Stimulated activated CD4-positive, alpha-beta T cell treated with anti-CD3 and anti-CD28 coated beads, Interleukin-12 subunit alpha, Interleukin-12 subunit beta, amount 100 ng/mL, for 48 hours (primary cell): ENCODE measurements at regions not wholly inside any gene's neighbourhood (a gene's known extent, or its start where the extent isn't known, plus 50 kb on each side); places are given as distances from the start of the nearest gene placed in this dataset.

Experiments
- DNase-seq, 3 donors: peaks; one replicate each; pipeline ENCODE4 v3.0.0-alpha.2; 2020; ENCODE audit warnings: low read depth in 2 of 3, low spot score in 1 of 3

DNA sequence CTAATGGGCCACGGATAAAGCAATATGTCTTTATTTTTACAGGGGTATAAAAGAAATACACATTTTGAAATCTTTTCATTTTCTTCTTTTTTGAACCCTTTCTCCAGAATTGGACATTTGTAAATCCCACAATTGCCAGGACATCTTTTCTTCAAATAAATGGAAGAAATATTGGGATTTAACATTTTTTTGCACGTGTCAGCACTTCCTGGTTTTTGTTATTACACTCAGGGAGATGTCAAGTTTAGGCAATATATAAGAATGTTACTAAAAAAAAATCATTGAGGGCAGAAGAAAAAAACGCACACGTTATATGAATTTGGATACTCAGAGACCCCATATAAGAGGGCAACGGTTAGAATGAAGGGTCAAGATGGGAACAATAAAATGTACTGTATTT, 78.3 kb upstream of the TMCO5A start:
- DNase-seq = no peak

DNA sequence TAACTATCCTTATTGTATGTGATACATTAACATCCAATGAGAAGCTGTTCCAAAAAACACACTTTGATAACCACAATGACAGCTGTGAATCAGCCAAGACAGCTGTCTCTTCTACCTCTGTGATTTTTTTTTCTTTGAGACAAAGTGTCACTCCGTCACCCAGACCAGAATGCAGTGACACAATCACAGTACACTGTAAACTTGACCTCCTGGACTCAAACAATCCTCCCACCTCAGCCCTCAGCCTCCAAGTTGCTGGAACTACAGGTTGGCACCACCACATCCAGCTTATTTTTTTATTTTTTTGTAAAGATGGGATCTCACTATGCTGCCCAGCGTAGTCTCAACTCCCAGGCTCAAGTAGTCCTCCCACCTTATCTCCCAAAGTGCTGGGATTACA, 73.5 kb upstream of the TMCO5A start:
- DNase-seq = no peak

DNA sequence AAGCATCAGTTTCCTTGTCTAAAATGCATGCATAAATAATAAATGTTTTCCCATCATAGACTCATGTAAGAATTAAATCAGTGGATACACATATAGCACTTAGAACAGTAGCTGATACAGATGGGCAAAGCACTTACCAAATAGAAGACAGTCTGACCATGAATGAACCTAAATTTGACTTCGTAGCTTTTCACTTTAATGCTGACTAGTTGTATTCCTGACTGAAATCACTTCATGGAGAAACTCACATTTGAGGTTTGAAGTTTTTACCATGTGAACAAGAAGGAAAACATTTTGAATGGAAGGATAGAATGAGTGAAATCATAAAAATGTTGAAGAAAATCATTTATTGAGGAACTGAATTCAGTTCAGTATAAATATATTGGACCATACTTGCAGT, 68.8 kb upstream of the TMCO5A start:
- DNase-seq = no peak

DNA sequence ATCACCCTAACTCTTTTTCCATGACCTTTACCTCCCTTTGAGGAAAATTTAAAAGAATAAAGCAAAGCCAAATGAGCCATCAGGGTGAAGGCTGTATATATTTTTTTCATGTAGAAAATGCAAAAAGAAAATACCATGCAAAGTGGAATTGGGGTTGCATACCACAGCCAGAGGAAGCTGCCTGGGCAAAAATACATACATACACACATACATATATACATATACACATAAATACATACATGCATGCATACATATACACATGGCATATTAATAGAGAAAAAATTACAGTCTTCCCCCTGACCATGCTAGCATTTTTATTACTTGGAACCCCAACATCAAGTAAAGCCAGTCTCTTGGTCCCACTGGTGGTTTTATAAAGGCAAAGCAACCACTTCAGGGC, 63.7 kb upstream of the TMCO5A start:
- no peak for DNase-seq

DNA sequence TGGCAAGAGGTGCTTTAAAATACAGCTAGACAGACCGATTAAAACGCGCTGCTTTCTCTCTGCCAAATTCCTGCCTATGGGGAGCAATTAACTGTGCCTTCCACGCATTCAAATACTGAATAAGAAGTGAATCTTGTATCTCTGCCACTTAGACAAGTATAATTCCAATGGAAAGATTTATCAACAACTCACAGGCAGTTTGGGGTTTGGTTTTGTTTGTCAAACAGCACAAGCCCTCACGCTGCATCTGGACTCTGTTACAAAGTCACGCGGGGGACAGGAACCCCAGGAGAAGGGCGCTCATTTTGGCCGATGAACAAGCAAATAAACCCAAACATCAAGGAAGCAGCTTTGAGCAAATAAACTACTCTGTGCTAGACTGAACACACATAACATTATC, 61.8 kb upstream of the TMCO5A start:
- DNase-seq = no peak

DNA sequence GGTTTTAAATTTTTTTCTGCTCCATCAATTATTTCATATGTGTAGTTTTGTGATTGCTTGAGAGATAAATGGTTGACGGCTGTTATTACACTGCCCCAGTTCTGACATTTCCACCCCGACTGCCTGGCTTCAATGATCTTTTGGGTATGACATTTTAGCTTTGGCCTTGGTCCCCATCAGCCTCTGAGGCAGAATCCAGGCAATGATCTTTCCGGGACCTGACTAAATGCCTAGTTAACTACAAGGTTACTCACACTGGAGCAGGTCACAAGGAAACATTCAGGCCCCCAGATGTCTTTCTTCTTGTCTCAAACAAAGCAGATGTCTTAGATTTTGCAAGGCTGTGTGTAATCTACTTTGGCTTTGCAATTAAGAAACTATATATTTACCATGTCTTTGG, 61.1 kb upstream of the TMCO5A start:
- no peak for DNase-seq

DNA sequence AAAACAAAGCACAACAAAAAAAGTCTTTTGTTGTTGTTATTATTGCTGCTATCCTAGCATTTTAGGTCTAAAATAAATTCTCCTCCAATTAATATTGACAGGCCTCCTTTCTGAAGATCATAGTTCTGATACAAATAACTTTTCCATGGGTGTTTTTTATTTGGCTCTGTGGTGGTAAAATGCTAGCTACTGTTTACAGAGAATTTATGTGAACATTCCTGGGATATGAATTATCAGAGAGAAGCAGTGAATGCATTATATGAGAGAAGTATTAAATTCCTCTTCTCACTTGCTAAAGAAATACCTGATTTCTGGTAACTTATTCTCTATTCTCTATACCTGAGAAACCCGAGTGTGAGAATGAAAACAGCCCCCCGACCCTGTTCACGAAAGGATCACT, 57.5 kb upstream of the TMCO5A start:
- no peak for DNase-seq

DNA sequence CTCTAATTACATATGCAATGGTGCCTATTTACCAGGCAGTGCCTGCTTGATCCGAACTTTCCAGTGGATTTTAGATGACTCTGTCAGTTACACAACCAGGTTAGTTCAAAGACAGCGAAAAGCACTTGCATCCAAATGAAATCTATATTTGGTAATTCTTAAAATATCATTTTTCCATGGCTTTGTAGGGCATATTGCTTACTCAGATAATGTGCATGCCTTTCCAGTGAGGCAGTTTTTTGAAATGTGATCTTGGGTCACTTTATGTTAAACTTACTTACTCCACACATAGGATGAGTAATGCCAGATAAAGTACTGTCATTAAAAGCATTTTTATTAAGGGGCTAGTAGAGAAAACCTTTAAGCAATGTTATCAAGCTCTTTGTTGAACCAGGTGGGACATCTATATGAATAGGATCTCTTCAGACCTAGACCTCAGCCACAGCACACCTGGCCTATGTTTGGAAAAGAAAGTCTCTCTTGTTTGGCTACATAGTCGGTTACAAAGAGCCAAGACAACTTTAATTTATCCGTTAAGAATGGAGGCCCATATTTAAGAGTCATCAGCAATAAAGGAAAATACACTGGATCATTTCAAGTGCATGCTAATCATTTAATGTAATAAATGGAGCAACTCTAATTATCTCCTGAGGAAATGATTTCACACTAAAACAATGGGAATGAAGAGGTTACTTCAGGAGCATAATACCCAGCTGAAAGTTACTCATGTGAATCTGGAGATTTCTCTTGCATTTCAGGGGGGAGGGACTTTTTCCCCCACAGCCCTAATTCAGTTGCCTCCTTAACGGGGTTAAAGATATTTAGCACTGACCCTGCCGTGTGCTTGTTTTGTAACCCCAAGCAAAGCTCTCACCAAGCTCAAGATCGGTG, 56.3 kb upstream of the TMCO5A start:
- no peak for DNase-seq

DNA sequence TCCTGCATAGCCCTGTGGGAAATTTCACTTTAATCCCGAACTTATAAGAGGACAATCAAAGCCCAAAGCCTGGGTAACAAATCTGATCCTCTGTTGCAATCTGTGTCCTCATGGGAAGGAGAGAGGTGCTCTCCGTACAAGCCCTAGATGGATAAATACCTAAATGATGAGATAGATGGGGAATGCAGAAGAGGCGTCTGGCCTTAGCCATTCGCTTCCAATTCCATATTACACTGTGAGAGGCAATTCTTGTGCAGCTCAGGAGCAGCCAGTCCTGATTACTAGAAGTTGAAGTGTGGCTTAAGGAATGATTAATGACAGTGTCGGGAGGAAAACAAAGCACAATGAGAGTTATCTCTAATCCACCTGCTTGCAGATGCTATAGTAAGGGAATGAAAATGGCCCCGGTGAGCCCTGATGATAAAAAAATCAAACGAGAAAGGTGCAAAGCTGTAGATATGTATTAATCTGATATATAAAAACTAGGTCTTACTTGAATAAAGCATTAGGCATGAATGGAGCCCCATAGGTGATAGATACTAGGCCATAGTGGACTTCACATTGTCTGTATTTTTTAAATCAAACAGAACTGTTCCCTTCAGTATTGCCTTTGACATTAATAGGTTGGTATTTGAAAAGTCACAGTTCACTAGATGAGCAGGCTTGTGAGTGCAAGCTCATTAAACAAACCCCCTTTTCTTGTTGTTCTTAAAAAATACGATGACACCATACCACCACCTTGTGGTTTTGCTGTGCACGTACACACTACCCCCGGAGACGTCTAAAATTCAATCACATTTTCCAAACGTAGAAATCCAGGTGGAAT, 54.2 kb upstream of the TMCO5A start:
- DNase-seq = peak in 1 of 3 donors; percentile 0

DNA sequence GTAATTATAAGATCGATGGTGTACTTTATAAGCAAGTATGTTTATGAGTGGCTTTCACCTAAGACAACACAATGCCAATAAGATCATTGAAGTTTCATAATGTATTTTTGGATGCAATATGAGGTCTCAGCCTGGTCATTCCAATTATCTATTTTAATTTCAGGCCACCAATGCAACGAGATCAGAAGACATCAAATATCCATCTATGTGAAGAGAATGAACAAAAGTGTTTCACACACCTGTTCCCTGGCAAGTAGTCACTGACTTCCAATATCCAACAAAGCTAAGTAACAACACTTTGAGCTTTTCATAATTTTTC, 53.6 kb upstream of the TMCO5A start:
- DNase-seq = no peak

DNA sequence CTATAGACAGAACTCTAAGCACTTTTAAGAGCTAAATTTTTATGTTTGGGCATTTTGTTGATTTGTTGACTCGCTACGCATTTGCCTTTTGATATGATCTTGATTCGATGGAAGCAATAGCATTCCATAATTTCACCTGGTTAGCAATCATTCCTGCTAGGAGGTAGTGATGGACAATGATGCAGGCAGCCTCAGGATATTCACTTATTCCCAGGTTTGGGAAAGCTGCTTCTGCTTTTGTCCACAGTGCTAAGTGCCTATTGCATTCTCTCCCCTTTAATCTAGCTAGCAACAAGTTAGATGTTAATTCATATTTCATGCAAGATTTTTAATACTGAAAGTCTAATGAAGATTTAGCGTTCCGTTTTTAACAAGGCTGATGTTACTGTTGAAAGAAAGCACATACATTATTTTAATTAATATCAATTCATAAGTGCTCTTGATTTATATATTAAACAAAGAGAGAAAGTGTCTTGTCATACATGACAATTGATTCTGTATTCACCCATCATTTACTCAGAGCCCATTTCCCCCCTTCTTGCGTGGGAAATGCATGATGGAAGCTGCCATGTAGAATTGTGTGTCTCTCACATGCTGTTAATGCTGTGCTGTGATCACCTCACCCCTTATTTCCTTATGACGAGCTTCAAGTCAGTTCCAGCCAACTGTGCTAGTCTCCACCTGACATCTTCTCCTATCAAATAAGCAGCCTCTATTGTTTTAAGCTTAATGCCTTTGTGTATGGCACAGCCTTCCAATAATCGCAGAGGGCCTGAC, 53.0 kb upstream of the TMCO5A start:
- DNase-seq = no peak

DNA sequence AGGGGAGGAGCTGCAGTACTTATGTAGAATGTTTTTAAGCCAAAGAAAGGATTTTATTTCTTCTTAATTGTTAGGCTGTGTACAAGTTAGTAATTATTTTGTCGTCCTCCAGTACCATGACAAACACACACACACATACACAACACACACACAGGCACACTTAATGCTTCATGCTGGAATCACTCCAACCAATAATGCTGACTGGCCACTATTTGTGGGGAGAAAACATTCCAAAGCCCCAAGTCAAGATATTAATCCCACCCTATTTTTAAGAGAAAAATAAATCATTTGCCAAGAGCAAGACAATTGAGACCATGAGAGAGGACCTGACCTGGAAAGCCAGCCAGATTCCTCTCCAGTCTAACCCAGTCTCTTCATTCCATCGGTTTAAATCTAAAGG, 51.8 kb upstream of the TMCO5A start:
- DNase-seq = no peak
